DMS 273 (cell line): ENCODE measurements at regions not wholly inside any gene's neighbourhood (a gene's known extent, or its start where the extent isn't known, plus 50 kb on each side); places are given as distances from the start of the nearest gene placed in this dataset.
"Not testable (repeated sequence)": the region's sequence is repeated elsewhere in the genome, so short reads cannot be mapped to it uniquely, and the experiment has no call there.

Source experiments
- DNase-seq: peaks from one replicate; lab custom pipeline; 2025; ENCODE audit not compliant: unreplicated experiment; lab: John Stamatoyannopoulos, UW

GRCh38 chr16:16448423-16448822 lies 69.5 kb downstream of the NPIPA7 start:
- DNase-seq: not testable (repeated sequence)

GRCh38 chr16:16449712-16450237 lies 70.8 kb downstream of the NPIPA7 start:
- DNase-seq: not testable (repeated sequence)

DNA sequence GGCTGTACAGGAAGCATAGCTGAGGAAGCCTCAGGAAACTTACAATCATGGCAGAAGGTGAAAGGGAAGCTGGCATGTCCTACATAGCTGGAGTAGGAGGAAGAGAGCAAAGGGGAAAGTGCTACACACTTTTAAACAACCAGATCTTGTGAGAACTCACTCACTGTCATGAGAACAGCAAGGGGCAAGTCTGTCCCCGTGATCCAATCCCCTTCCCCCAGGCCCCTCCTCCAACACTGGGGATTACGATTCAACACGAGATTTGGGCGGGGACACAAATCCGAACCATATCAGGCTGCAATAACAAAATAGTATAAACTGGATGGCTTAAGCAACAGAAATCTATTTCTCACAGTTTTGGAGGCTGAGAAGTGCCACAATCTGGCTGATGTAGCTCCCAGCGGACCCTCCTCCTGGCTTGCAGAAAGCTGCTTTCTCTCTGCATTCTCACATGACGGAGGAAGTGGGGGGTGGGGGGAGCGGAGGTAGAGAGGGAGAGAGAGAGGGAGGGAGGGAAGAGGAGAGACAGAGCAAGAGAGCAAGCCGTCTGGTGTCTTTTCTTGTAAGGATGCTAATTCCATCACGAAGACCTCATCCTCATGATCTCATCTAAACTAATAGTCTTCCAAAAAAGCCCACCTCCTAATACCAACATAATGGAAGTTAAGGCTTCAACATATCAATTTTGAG lies 72.9 kb downstream of the NPIPA7 start:
- DNase-seq: not testable (repeated sequence)

- not testable (repeated sequence) for DNase-seq
These were observed 79.6 kb downstream of the NPIPA7 start for GRCh38 chr16:16458579-16458978.

DNA sequence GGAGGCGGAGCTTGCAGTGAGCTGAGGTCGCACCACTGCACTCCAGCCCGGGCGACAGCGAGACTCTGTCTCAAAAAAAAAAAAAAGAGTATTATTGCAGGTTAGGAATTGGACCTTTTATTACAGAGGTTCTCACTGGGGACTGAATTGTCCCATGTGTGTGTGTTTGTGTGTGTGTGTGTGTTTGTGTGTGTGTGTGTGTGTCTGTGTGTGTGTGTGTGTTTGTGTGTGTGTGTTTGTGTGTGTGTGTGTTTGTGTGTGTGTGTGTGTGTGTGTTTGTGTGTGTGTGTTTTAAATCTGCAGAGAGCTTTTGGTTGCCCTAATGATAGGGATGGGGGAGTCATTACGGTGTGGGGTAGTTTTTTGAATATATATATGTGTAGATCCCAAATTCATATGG lies 84.9 kb downstream of the NPIPA7 start:
- DNase-seq: not testable (repeated sequence)

DNA sequence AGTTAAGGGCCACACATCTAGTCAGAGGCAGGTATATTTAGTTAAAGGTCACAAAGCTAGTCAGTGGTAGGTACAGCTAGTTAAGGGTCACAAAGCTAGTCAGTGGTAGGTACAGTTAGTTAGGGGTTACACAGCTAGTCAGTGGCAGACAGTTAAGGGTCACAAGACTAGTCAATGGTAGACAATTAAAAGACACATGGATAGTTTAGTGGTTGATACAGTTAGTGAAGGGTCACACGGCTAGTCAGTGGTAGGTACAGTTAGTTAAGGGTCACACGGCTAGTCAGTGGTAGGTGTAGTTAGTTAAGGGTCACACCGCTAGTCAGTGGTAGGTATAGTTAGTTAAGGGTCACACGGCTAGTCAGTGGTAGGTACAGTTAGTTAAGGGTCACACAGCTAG lies 110.0 kb downstream of the NPIPA7 start:
- DNase-seq: not testable (repeated sequence)

DNA sequence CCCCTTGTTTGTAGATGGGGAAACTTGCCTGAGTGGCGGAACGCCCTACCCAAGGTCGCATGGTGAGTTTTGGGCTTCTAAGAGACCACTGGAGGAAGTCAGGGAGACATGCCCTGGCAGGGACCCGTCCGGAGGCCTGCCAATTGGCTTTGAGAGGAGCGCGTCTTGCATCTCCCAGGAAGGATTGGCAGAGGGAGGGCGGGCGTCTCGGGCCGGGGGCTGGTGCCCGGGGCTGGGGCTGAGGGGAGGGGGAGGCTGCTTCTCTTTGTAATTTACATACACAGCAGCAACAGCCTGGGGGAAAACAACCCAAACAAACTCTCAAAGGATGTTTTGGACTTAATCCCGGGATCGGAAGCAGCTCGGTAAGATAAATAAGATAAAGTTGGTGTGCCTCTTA lies 110.5 kb downstream of the NPIPA7 start:
- DNase-seq: not testable (repeated sequence)

DNA sequence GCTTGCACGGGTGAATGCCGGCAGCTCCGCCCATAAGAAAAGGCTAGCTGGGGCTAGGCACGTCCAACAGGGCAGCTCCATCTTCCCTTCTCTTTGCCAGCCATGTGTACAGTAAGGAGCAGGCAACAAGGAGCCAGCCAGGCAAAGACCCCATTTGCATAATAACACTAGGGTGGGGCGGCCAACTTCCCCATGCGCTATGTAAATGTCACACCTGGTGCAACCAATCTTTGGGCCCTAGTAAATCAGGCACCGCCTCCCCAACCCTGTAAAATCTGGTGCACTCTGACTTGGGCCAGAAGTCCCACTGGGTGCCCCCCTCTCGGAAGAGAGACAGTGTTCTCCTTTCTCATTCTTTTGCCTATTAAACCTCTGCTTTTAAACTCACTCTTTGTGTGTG lies 115.2 kb downstream of the NPIPA7 start:
- not testable (repeated sequence) for DNase-seq

DNA sequence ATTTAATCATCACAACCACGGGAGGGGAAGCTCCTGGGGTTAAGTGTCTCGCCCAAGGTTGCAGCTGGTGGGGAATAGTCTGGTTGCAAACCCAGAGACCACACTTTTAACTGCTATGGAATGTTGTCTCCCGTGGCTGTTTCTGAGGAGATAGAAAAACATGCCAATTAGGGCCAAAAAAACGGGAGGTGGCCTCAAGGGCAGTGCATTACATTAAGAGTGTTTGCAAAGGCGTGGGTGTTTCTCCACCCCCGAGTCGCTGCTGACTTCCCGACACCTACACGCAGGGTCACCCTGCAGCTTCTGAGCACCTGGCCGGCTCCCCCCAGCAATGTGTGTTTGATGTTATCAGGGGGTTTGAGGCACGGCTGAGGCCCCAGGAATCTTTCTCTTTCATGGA lies 116.1 kb downstream of the NPIPA7 start:
- not testable (repeated sequence) for DNase-seq

- DNase-seq: not testable (repeated sequence)
These were observed 120.9 kb downstream of the NPIPA7 start for GRCh38 chr16:16499875-16500274.

GRCh38 chr16:16507041-16507440 lies 128.1 kb downstream of the NPIPA7 start:
- not testable (repeated sequence) for DNase-seq

DNA sequence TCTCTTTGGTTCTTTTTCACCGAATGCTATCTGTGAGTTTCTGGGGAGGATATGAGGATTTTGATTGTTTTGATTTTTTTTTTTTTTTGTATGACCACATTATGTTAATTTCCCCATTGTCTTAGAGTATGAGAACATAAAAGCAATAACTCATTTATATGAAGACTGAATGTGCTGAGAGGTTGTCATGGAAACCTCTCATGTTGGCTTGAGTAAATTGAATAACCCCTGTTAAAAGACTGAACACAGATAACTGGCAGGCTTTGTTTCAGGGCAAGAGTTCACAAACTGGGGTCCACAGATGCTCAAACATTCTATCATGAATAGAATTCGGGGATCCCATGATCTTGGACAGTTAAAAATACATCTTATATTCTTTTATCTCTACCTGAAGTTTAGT lies 129.4 kb downstream of the NPIPA7 start:
- not testable (repeated sequence) for DNase-seq

DNA sequence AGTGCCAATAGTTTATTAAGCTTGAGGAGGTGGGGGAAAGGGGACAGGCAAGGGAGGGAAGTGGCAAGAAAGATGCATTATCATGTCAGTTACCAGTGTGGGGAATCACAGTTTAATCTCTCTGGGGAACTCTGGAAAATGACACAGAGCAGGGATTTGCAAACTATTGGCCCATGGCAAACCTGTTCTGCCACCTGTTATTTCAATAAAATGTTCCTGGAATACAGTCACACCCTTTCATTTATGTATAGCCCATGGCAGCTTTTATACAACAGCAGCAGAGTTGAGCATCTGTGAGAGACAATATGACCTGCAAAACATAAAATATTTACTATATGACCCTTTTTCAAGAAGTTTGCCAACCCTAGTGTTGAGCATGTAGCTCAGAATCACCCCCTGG lies 140.5 kb downstream of the NPIPA7 start:
- DNase-seq: not testable (repeated sequence)

DNA sequence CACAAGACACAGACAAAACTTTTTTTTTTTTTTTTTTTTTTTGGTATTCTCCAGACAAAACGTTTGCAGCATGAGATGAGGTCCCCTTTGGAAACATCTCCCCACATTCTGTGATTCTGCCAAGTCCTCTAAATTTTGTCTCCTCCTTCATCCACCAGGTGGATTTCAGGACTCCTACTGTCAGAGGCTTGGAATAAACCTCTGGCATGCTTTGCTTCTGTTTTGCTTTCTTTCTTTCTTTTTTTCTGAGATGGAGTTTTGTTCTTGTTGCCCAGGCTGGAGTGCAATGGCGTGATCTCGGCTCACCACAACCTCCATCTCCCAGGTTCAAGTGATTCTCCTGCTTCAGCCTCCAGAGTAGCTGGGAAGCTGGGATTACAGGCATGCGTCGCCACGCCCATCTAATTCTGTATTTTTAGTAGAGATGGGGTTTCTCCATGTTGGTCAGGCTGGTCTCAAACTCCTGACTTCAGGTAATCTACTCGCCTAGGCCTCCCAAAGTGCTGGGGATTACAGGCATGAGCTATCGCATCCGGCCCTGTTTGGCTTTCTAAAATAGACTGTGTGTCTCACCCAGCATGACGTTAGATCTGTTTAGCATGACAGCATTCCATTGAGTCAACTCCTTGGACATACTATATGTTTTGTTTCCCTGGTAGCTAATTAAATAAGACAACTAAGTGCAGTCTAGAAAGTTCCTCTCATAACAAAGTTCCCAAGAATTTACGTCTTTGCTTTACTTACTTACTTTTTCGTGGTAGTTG lies 142.5 kb downstream of the NPIPA7 start:
- DNase-seq: not testable (repeated sequence)

- not testable (repeated sequence) for DNase-seq
These were observed 148.1 kb downstream of the NPIPA7 start for GRCh38 chr16:16526998-16527397.

DNA sequence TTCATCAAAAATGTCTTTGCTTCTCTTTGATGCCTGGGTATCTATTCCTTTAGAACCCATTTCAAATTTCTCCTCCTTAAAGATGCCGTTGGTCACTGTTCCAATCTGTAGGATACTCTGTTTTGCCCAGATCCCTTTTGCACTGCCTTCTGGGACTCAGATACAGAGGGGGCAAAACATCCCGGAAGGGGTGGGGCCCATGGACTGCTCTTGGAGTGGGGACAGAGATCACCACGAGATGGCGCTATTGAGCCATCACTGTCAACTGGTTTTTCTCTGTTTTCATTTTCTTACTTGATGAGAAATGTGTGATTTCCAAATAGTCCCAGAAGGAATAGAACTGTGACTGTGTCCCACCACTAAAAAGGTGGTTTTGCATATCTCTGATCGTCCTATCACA lies 151.8 kb downstream of the NPIPA7 start:
- not testable (repeated sequence) for DNase-seq

GRCh38 chr16:16535565-16535964 lies 156.6 kb downstream of the NPIPA7 start:
- not testable (repeated sequence) for DNase-seq

DNA sequence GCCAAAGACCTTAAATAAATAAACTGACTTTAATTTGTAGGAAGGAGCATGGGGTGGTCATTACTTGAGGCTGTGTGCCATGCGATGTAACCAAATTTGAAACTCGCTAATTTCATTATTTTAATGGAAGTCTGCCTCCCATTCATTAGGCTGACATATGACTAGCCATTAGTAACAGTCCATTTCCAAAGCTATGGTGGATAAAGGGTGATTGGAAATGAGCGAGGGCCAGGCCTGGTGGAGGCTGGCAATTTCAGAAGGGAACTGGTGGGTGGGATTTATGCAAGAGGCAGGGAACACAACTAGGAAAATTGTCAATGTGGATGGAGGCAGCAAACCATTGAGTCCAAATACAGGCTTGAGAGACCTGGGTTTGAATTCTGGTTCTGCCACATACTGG lies 157.2 kb downstream of the NPIPA7 start:
- not testable (repeated sequence) for DNase-seq

- not testable (repeated sequence) for DNase-seq
These were observed 170.8 kb downstream of the NPIPA7 start for GRCh38 chr16:16549710-16550109.

DNA sequence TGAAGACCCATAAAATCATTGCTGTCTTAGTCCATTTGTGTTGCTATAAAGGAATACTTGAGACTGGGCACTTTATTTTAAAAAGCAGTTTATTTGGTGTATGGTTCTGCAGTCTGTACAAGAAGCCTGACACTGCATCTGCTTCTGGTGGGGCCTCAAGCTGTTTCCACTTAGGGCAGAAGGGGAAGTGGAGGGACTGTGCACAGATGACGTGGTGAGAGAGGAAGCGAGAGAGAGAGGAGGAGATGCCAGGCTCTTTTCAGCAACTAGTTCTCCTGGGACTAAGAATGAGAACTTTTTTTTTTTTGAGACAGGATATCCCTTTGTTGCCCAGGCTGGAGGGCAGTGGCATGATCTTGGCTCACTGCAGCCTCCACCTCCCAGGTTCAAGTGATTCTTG lies 171.9 kb downstream of the NPIPA7 start:
- not testable (repeated sequence) for DNase-seq

DNA sequence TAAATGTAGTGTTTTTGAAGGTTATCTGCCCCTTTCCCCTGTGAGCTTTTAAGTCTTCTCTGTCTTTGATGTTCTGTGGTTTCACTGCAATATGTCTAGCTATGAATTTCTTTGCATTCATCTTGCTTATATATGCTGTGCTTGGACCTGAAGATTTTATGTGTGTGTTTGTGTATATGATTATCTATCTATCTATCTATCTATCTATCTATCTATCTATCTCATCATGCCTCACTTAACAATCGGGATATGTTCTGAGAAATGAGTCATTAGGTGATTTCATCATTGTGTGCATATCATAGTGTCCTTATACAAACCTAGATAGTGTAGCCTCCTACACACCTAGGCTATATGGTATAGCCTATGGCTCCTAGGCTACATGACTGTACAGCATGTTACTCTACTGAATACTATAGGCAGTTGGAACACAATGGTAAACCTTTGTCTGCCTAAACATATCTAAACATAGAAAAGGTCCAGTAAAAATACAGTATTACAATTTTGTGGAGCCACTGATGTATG lies 173.9 kb downstream of the NPIPA7 start:
- not testable (repeated sequence) for DNase-seq
